ENCODE measurements at regions not wholly inside any gene's neighbourhood (a gene's known extent, or its start where the extent isn't known, plus 50 kb on each side); places are given as distances from the start of the nearest gene placed in this dataset.

GRCh38 chr2:203806761-203807160, 60.8 kb upstream of the CTLA4 start:
- TF ChIP-seq GATA2 (IDR thresholded peaks at IDR 0.05; ENCODE audit: low read depth, low read length), result no peak
- TF ChIP-seq GATA3 (IDR thresholded peaks at IDR 0.05; ENCODE audit: low read depth, low read length), result no peak

GRCh38 chr2:203808046-203808750, 59.4 kb upstream of the CTLA4 start:
- no peak for TF ChIP-seq GATA2 (IDR thresholded peaks at IDR 0.05; ENCODE audit: low read depth, low read length)

GRCh38 chr2:203809084-203809521, 58.5 kb upstream of the CTLA4 start:
- no peak for TF ChIP-seq GATA2 (IDR thresholded peaks at IDR 0.05; ENCODE audit: low read depth, low read length)
- TF ChIP-seq GATA3 (IDR thresholded peaks at IDR 0.05; ENCODE audit: low read depth, low read length), result no peak

- TF ChIP-seq GATA2 (IDR thresholded peaks at IDR 0.05; ENCODE audit: low read depth, low read length) (no peak), GATA3 (IDR thresholded peaks at IDR 0.05; ENCODE audit: low read depth, low read length) (no peak)
Observed at GRCh38 chr2:203809991-203810510, 57.5 kb upstream of the CTLA4 start.

GRCh38 chr2:203811491-203812221, 55.9 kb upstream of the CTLA4 start:
- no peak for TF ChIP-seq GATA3 (IDR thresholded peaks at IDR 0.05; ENCODE audit: low read depth, low read length)
- no peak for TF ChIP-seq GATA2 (IDR thresholded peaks at IDR 0.05; ENCODE audit: low read depth, low read length)

GRCh38 chr2:203812294-203813221, 55.0 kb upstream of the CTLA4 start:
- TF ChIP-seq GATA2 (IDR thresholded peaks at IDR 0.05; ENCODE audit: low read depth, low read length), result no peak
- TF ChIP-seq GATA3 (IDR thresholded peaks at IDR 0.05; ENCODE audit: low read depth, low read length), result no peak

- TF ChIP-seq GATA3 (IDR thresholded peaks at IDR 0.05; ENCODE audit: low read depth, low read length) (no peak), GATA2 (IDR thresholded peaks at IDR 0.05; ENCODE audit: low read depth, low read length) (no peak)
Observed at GRCh38 chr2:203813684-203814083, 53.9 kb upstream of the CTLA4 start.

GRCh38 chr2:203814661-203815540, 52.7 kb upstream of the CTLA4 start:
- TF ChIP-seq GATA2 (IDR thresholded peaks at IDR 0.05; ENCODE audit: low read depth, low read length) (0 out of 2 replicates have a peak, but pooled peaks have one; percentile 29), GATA3 (IDR thresholded peaks at IDR 0.05; ENCODE audit: low read depth, low read length) (no peak)

GRCh38 chr2:203815541-203815898, 52.1 kb upstream of the CTLA4 start:
- 0 out of 2 replicates have a peak, but pooled peaks have one; percentile 27 for TF ChIP-seq GATA3 (IDR thresholded peaks at IDR 0.05; ENCODE audit: low read depth, low read length)
- TF ChIP-seq GATA2 (IDR thresholded peaks at IDR 0.05; ENCODE audit: low read depth, low read length), result no peak

- TF ChIP-seq GATA3 (IDR thresholded peaks at IDR 0.05; ENCODE audit: low read depth, low read length) (no peak), GATA2 (IDR thresholded peaks at IDR 0.05; ENCODE audit: low read depth, low read length) (no peak)
Observed at GRCh38 chr2:203817147-203817546, 50.4 kb upstream of the CTLA4 start.
